Gastrocnemius medialis (tissue), 4 donors: ENCODE measurements at regions not wholly inside any gene's neighbourhood (a gene's known extent, or its start where the extent isn't known, plus 50 kb on each side); places are given as distances from the start of the nearest gene placed in this dataset.

Experiments used
- POLR2A ChIP-seq, 2 donors: fragments of 450-650 bp; IDR thresholded peaks; one replicate each; pipeline ENCODE4 v1.6.1; 2017; ENCODE audit warnings: antibody characterized with exemption in 2 of 2, mild to moderate bottlenecking in 2 of 2, moderate library complexity in 2 of 2
- TF ChIP-seq, protein P1 (sequence below), 5 experiments: fragments of 450-650 bp in 3 of 5; fragments of 200-600 bp in 2 of 5; sonication (generic) in 2 of 5; IDR thresholded peaks in 4 of 5; conservative IDR thresholded peaks in 1 of 5; 1 replicate in 4 of 5; 2 replicates in 1 of 5; pipeline ENCODE4 v1.5.1; 2016 to 2019; ENCODE audit warnings: antibody characterized with exemption in 5 of 5, mild to moderate bottlenecking in 3 of 5, moderate library complexity in 3 of 5

DNA sequence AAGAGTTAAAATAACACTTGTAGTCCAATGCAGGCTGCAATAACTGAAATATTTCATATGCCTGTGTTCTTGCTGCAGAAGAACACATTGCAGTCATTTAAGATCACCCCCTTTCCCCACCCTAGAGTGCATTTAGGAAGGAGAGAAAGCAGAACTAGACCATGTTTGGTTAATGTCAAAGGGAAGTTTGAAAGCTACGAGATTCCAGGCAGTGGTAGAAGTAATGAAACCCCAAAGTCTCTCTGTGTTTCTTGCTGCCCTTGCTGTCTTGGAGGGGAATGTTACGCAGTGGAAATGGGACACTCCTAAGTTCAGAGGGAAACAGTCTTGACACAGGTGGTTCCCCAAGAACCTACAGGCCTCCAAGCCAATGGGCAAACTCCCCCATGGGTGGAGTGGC lies 242.9 kb downstream of the PTEN start:
- TF ChIP-seq, protein P1, sequence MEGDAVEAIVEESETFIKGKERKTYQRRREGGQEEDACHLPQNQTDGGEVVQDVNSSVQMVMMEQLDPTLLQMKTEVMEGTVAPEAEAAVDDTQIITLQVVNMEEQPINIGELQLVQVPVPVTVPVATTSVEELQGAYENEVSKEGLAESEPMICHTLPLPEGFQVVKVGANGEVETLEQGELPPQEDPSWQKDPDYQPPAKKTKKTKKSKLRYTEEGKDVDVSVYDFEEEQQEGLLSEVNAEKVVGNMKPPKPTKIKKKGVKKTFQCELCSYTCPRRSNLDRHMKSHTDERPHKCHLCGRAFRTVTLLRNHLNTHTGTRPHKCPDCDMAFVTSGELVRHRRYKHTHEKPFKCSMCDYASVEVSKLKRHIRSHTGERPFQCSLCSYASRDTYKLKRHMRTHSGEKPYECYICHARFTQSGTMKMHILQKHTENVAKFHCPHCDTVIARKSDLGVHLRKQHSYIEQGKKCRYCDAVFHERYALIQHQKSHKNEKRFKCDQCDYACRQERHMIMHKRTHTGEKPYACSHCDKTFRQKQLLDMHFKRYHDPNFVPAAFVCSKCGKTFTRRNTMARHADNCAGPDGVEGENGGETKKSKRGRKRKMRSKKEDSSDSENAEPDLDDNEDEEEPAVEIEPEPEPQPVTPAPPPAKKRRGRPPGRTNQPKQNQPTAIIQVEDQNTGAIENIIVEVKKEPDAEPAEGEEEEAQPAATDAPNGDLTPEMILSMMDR (IDR thresholded peaks at IDR 0.05 in 4 of 5, conservative IDR thresholded peaks at IDR 0.05 in 1 of 5), result no peak
- TF ChIP-seq POLR2A (IDR thresholded peaks at IDR 0.05), result no peak
